Right lobe of liver (tissue), 6 donors: ENCODE measurements at regions not wholly inside any gene's neighbourhood (a gene's known extent, or its start where the extent isn't known, plus 50 kb on each side); places are given as distances from the start of the nearest gene placed in this dataset.
A peak's percentile ranks its signal among the peaks of the same experiment; 100 is the strongest.
"Not testable (repeated sequence)": the region's sequence is repeated elsewhere in the genome, so short reads cannot be mapped to it uniquely, and the experiment has no call there.

Source experiments
- ATAC-seq, 4 donors: fragments of 200-7000 bp; cut with Tn5 transposase; one replicate each; pipeline ENCODE4 v1.9.1; 2020; ENCODE audit warnings: mild to moderate bottlenecking in 4 of 4, moderate library complexity in 4 of 4
- DNase-seq, 3 donors: peaks; one replicate each; pipeline ENCODE4 v3.0.0-alpha.2; 2020
- H3K27ac ChIP-seq, 3 donors: fragments of 200-600 bp; one replicate each; pipeline ENCODE4 v1.8.0; 2022
- H3K27me3 ChIP-seq, 2 donors: fragments of 200-600 bp; one replicate each; pipeline ENCODE4 v1.8.0; 2022
- H3K36me3 ChIP-seq, 4 donors: fragments of 200-600 bp; sonication (generic) in 1 of 4; one replicate each; pipeline versions ENCODE4 v1.5.1 to v1.8.0; 2017 to 2022; ENCODE audit warnings: control low read depth in 1 of 4
- H3K4me1 ChIP-seq, 4 donors: fragments of 200-600 bp; sonication (generic) in 1 of 4; one replicate each; pipeline versions ENCODE4 v1.5.1 to v1.8.0; 2017 to 2022; ENCODE audit warnings: control low read depth in 1 of 4
- H3K4me3 ChIP-seq, 3 donors: fragments of 200-600 bp; one replicate each; pipeline ENCODE4 v1.8.0; 2022
- H3K9me3 ChIP-seq, 4 donors: fragments of 200-600 bp; sonication (generic) in 1 of 4; one replicate each; pipeline versions ENCODE4 v1.5.1 to v1.8.0; 2017 to 2022; ENCODE audit warnings: control low read depth in 1 of 4
- POLR2A ChIP-seq: fragments of 450-650 bp; IDR thresholded peaks from one replicate; pipeline ENCODE4 v1.6.1; 2017; ENCODE audit warnings: antibody characterized with exemption, mild to moderate bottlenecking
- WGBS: methylation state at CpG from one replicate; pipeline ENCODE4 v1.1.6; 2018; ENCODE audit warnings: low coverage, low lambda C conversion rate; ENCODE audit not compliant: insufficient coverage; ENCODE audit errors: missing lambda C conversion rate; 5-methylcytosine and 5-hydroxymethylcytosine counted together
- intact Hi-C, 2 donors: fragments of 100-400 bp; cut with DNase I; formaldehyde crosslinking; loops; one replicate each; pipeline versions ENCODE4 v1.11.2 to v1.14.1; 2022
- TF ChIP-seq, protein P1 (sequence below), 4 donors: fragments of 200-600 bp in 3 of 4; fragments of 450-650 bp in 1 of 4; IDR thresholded peaks; one replicate each; pipeline versions ENCODE4 v1.5.1 to v1.8.0; 2016 to 2022; ENCODE audit warnings: antibody characterized with exemption in 4 of 4, mild to moderate bottlenecking in 2 of 4
- donor health status: DM: no; HTN: yes; CAD: no.
- donor health status: DM: no; HTN: no; CAD: no.
- donor health status: DM: no; HTN: no; CAD: no.
- donor health status: DM: no; HTN: yes; CAD: no.
- donor health status: DM: no; HTN: yes; CAD: no.

GRCh38 chr6:144418959-144419545, 133.9 kb downstream of the UTRN start:
- H3K9me3 ChIP-seq: no peaks in the 10 kb centered on the region
- intact Hi-C loops: no loop called here
- no peak for ATAC-seq
- no peaks in the 10 kb centered on the region for H3K27me3 ChIP-seq
- no peaks in the 10 kb centered on the region for H3K4me1 ChIP-seq
- peaks cover 0 to 13% (median 2%) of the 10 kb centered on the region in 4 donors for H3K36me3 ChIP-seq
- H3K27ac ChIP-seq: no peak overlapping the region
- no peak for DNase-seq
- WGBS: 58% methylated on average over 5 of the region's 6 CpGs
- no peak overlapping the region for H3K4me3 ChIP-seq
- TF ChIP-seq POLR2A: no peak
- TF ChIP-seq, protein P1, sequence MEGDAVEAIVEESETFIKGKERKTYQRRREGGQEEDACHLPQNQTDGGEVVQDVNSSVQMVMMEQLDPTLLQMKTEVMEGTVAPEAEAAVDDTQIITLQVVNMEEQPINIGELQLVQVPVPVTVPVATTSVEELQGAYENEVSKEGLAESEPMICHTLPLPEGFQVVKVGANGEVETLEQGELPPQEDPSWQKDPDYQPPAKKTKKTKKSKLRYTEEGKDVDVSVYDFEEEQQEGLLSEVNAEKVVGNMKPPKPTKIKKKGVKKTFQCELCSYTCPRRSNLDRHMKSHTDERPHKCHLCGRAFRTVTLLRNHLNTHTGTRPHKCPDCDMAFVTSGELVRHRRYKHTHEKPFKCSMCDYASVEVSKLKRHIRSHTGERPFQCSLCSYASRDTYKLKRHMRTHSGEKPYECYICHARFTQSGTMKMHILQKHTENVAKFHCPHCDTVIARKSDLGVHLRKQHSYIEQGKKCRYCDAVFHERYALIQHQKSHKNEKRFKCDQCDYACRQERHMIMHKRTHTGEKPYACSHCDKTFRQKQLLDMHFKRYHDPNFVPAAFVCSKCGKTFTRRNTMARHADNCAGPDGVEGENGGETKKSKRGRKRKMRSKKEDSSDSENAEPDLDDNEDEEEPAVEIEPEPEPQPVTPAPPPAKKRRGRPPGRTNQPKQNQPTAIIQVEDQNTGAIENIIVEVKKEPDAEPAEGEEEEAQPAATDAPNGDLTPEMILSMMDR (IDR thresholded peaks at IDR 0.05): no peak

GRCh38 chr6:144423167-144423566, 138.0 kb downstream of the UTRN start:
- Histone ChIP-seq H3K36me3 (peaks cover 0 to 19% (median 2%) of the 10 kb centered on the region in 4 donors), H3K4me3 (no peak overlapping the region), H3K4me1 (no peaks in the 10 kb centered on the region), H3K9me3 (no peaks in the 10 kb centered on the region), H3K27ac (no peak overlapping the region), H3K27me3 (no peaks in the 10 kb centered on the region)
- WGBS: 74% methylated on average over 2 of the region's 3 CpGs
- TF ChIP-seq, protein P1 (IDR thresholded peaks at IDR 0.05): no peak
- TF ChIP-seq POLR2A: no peak
- intact Hi-C loops: no loop called here
- no peak for ATAC-seq
- DNase-seq: no peak

- H3K9me3 ChIP-seq: no peaks in the 10 kb centered on the region
- intact Hi-C loops: no loop called here
- ATAC-seq (no peak), DNase-seq (no peak)
- H3K36me3 ChIP-seq: peaks cover 0 to 30% (median 2%) of the 10 kb centered on the region in 4 donors
- H3K4me3 ChIP-seq: no peak overlapping the region
- no peak overlapping the region for H3K27ac ChIP-seq
- TF ChIP-seq, protein P1 (IDR thresholded peaks at IDR 0.05): no peak
- TF ChIP-seq POLR2A: no peak
- H3K4me1 ChIP-seq: no peaks in the 10 kb centered on the region
- H3K27me3 ChIP-seq: no peaks in the 10 kb centered on the region
- 93% methylated on average over 1 of the region's 1 CpG for WGBS
Measured at GRCh38 chr6:144429753-144430152, 144.6 kb downstream of the UTRN start.

DNA sequence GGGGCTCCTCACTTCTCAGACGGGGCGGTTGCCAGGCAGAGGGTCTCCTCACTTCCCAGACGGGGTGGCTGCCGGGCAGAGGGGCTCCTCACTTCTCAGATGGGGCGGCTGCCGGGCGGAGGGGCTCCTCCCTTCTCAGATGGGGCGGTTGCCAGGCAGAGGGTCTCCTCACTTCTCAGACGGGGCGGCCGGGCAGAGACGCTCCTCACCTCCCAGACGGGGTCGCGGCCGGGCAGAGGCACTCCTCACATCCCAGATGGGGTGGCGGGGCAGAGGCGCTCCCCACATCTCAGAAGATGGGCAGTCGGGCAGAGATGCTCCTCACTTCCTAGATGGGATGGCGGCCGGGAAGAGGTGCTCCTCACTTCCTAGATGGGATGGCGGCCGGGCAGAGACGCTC, 148.3 kb downstream of the UTRN start:
- Histone ChIP-seq H3K4me1 (peaks cover 0 to 23% (median 5%) of the 10 kb centered on the region in 4 donors), H3K36me3 (peaks cover 0 to 25% (median 2%) of the 10 kb centered on the region in 4 donors)
- H3K27ac ChIP-seq, DNase-seq, H3K4me3 ChIP-seq, ATAC-seq, intact Hi-C loops, H3K9me3 ChIP-seq, H3K27me3 ChIP-seq: not testable (repeated sequence)
- no CpG with 5 or more reads among the region's 24 CpGs for WGBS

DNA sequence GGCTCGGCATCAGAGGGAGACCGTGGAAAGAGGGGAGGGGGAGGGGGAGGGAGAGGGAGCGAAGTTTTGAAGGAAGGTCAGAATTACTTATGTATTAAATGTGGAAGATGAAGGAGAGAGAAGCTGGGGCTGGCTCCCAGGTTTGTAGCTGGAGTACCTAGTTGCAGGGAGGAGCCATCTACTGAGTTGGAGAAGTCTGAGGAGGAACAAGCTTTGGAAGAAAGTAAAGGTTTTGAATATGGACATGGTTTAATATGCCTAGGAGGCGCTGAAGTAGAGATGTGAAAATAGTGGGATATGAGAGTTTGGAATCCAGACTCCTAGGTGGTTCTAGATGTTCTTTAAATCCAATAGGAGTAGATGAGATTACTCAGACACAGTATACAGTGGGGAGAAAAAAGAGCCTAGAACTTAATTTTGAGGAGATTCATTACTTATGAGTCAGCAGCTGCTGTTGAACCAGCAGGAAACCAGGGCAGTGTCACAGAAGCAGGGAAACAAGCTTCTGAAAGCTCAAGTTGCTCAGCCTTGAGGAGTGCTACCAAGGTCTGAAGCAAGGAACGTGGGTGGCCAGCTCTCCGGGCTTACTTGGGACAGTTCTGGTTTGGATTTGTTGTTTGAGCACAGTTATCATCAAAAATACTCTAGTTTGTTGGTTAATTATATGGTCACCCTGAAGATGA, 149.3 kb downstream of the UTRN start:
- WGBS: 88% methylated on average over 6 of the region's 6 CpGs
- DNase-seq: no peak
- H3K9me3 ChIP-seq: no peaks in the 10 kb centered on the region
- intact Hi-C loops: no loop called here
- H3K4me3 ChIP-seq: no peak overlapping the region
- H3K27ac ChIP-seq: no peak overlapping the region
- H3K4me1 ChIP-seq: peaks cover 0 to 29% (median 7%) of the 10 kb centered on the region in 4 donors
- peak in 2 of 4 donors; percentile 26 to 27 for ATAC-seq
- peaks cover 0 to 21% (median 2%) of the 10 kb centered on the region in 4 donors for H3K36me3 ChIP-seq
- no peaks in the 10 kb centered on the region for H3K27me3 ChIP-seq
- TF ChIP-seq POLR2A: no peak
- TF ChIP-seq, protein P1 (IDR thresholded peaks at IDR 0.05): no peak
